ENCODE measurements at regions not wholly inside any gene's neighbourhood (a gene's known extent, or its start where the extent isn't known, plus 50 kb on each side); places are given as distances from the start of the nearest gene placed in this dataset.

DNA sequence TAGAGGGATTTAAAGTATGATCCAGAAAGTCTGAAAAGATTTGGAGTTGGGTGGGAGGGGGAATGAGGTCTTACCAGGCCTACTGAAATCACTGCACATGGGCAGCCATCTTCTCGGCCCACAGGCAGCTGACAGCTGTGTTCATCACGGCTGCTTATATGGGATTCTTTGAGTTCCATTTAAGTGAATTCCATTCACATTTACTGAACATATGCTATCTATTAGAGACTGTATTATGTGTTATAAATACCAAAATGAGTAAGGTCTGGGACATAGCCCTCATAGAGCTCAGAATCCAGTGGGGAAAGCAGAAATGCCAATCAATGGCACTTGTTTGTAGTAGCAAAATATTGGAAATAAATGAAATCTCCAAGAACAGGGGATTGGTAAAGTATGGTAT is 91.1 kb downstream of the TRIM42 start:
- Histone ChIP-seq H3K4me1 (ENCODE audit: control insufficient read depth, insufficient read depth, low read length) (no peaks in the 10 kb centered on the region), H3K27ac (ENCODE audit: extremely low read depth, low read depth, low read length) (no peak overlapping the region), H3K36me3 (ENCODE audit: control insufficient read depth in 2 of 2, insufficient read depth in 1 of 2, low read length in 2 of 2) (no peaks in the 10 kb centered on the region), H3K4me3 (ENCODE audit: low read depth, low read length) (no peak overlapping the region), H3K9me3 (ENCODE audit: control insufficient read depth, insufficient read depth, low read depth, low read length) (no peaks in the 10 kb centered on the region)
- ChIA-PET CTCF (interaction anchor here (0.6 kb wide), 1 partner anchor 94 kb away, joined by 3 read pairs; no protein-coding TSS in a partner anchor), POLR2A (no interaction called here)
- TF ChIP-seq ZNF157 (tag by site-specific recombination; IDR thresholded peaks at IDR 0.05) (no peak), GLI2 (tag by site-specific recombination; IDR thresholded peaks at IDR 0.05; ENCODE audit: borderline replicate concordance, low read depth) (no peak), HOXA7 (CRISPR knock-in tag; IDR thresholded peaks at IDR 0.05; ENCODE audit: borderline replicate concordance) (no peak), HOXC10 (CRISPR knock-in tag; IDR thresholded peaks at IDR 0.05) (no peak), ZNF335 (tag by site-specific recombination; conservative IDR thresholded peaks at IDR 0.05) (no peak), REPIN1 (tag by site-specific recombination; IDR thresholded peaks at IDR 0.05; ENCODE audit: low read depth) (no peak), GLIS2 (tag by site-specific recombination; IDR thresholded peaks at IDR 0.05) (no peak), BCL11A (tag by site-specific recombination; IDR thresholded peaks at IDR 0.05; ENCODE audit: low read depth) (no peak), ZNF169 (tag by site-specific recombination; IDR thresholded peaks at IDR 0.05) (no peak), ZNF629 (tag by site-specific recombination; IDR thresholded peaks at IDR 0.05) (no peak), ZSCAN23 (tag by site-specific recombination; IDR thresholded peaks at IDR 0.05) (no peak), ZBTB17 (tag by site-specific recombination; IDR thresholded peaks at IDR 0.05) (no peak), SCRT2 (tag by site-specific recombination; IDR thresholded peaks at IDR 0.05) (no peak), ZNF23 (tag by site-specific recombination; IDR thresholded peaks at IDR 0.05; ENCODE audit: borderline replicate concordance) (no peak), ZNF16 (tag by site-specific recombination; IDR thresholded peaks at IDR 0.05; ENCODE audit: low read depth) (no peak), TCF7L2 (IDR thresholded peaks at IDR 0.05; ENCODE audit: borderline replicate concordance, low read depth, low read length) (no peak), ZNF311 (tag by site-specific recombination; IDR thresholded peaks at IDR 0.05; ENCODE audit: borderline replicate concordance) (no peak)
- TF ChIP-seq, protein P1, sequence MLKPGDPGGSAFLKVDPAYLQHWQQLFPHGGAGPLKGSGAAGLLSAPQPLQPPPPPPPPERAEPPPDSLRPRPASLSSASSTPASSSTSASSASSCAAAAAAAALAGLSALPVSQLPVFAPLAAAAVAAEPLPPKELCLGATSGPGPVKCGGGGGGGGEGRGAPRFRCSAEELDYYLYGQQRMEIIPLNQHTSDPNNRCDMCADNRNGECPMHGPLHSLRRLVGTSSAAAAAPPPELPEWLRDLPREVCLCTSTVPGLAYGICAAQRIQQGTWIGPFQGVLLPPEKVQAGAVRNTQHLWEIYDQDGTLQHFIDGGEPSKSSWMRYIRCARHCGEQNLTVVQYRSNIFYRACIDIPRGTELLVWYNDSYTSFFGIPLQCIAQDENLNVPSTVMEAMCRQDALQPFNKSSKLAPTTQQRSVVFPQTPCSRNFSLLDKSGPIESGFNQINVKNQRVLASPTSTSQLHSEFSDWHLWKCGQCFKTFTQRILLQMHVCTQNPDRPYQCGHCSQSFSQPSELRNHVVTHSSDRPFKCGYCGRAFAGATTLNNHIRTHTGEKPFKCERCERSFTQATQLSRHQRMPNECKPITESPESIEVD (tag by site-specific recombination; IDR thresholded peaks at IDR 0.05): no peak
- TF ChIP-seq, protein P2, sequence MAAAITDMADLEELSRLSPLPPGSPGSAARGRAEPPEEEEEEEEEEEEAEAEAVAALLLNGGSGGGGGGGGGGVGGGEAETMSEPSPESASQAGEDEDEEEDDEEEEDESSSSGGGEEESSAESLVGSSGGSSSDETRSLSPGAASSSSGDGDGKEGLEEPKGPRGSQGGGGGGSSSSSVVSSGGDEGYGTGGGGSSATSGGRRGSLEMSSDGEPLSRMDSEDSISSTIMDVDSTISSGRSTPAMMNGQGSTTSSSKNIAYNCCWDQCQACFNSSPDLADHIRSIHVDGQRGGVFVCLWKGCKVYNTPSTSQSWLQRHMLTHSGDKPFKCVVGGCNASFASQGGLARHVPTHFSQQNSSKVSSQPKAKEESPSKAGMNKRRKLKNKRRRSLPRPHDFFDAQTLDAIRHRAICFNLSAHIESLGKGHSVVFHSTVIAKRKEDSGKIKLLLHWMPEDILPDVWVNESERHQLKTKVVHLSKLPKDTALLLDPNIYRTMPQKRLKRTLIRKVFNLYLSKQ (tag by site-specific recombination; IDR thresholded peaks at IDR 0.05; ENCODE audit: borderline replicate concordance): no peak
- TF ChIP-seq, protein P3, sequence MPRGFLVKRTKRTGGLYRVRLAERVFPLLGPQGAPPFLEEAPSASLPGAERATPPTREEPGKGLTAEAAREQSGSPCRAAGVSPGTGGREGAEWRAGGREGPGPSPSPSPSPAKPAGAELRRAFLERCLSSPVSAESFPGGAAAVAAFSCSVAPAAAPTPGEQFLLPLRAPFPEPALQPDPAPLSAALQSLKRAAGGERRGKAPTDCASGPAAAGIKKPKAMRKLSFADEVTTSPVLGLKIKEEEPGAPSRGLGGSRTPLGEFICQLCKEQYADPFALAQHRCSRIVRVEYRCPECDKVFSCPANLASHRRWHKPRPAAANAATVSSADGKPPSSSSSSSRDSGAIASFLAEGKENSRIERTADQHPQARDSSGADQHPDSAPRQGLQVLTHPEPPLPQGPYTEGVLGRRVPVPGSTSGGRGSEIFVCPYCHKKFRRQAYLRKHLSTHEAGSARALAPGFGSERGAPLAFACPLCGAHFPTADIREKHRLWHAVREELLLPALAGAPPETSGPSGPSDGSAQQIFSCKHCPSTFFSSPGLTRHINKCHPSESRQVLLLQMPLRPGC (tag by site-specific recombination; IDR thresholded peaks at IDR 0.05): no peak

DNA sequence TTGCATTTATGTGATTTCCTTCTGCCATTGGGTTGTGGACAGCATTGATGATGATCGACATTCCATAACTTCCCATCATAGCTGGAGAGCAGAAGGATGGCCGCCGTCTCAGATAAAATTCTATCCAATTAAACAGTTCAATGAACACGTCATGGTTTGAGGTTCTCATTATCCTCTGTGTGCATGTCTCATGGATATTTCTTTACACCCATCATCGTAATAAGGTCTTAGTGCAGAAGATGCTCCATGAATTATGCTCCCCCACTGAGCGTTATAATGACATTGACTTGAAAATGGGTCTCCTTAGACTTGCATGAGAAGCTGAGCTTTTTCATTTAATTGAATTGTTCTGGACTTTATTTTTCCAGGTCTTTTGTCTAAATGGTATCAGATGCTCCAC is 92.1 kb downstream of the TRIM42 start:
- Histone ChIP-seq H3K27ac (ENCODE audit: extremely low read depth, low read depth, low read length) (no peak overlapping the region), H3K36me3 (ENCODE audit: control insufficient read depth in 2 of 2, insufficient read depth in 1 of 2, low read length in 2 of 2) (no peaks in the 10 kb centered on the region), H3K4me1 (ENCODE audit: control insufficient read depth, insufficient read depth, low read length) (no peaks in the 10 kb centered on the region), H3K9me3 (ENCODE audit: control insufficient read depth, insufficient read depth, low read depth, low read length) (no peaks in the 10 kb centered on the region), H3K4me3 (ENCODE audit: low read depth, low read length) (no peak overlapping the region)
- POLR2A ChIA-PET: no interaction called here
- TF ChIP-seq KLF8 (tag by site-specific recombination; IDR thresholded peaks at IDR 0.05) (no peak), GLI4 (tag by site-specific recombination; IDR thresholded peaks at IDR 0.05) (no peak), ZNF19 (tag by site-specific recombination; IDR thresholded peaks at IDR 0.05; ENCODE audit: low read depth) (no peak), ZNF140 (tag by site-specific recombination; IDR thresholded peaks at IDR 0.05) (no peak), ZNF2 (tag by site-specific recombination; IDR thresholded peaks at IDR 0.05) (no peak), OVOL3 (tag by site-specific recombination; IDR thresholded peaks at IDR 0.05) (no peak)
- TF ChIP-seq, protein P4, sequence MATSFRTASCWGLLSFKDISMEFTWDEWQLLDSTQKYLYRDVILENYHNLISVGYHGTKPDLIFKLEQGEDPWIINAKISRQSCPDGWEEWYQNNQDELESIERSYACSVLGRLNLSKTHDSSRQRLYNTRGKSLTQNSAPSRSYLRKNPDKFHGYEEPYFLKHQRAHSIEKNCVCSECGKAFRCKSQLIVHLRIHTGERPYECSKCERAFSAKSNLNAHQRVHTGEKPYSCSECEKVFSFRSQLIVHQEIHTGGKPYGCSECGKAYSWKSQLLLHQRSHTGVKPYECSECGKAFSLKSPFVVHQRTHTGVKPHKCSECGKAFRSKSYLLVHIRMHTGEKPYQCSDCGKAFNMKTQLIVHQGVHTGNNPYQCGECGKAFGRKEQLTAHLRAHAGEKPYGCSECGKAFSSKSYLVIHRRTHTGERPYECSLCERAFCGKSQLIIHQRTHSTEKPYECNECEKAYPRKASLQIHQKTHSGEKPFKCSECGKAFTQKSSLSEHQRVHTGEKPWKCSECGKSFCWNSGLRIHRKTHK (tag by site-specific recombination; IDR thresholded peaks at IDR 0.05): no peak
- TF ChIP-seq, protein P5, sequence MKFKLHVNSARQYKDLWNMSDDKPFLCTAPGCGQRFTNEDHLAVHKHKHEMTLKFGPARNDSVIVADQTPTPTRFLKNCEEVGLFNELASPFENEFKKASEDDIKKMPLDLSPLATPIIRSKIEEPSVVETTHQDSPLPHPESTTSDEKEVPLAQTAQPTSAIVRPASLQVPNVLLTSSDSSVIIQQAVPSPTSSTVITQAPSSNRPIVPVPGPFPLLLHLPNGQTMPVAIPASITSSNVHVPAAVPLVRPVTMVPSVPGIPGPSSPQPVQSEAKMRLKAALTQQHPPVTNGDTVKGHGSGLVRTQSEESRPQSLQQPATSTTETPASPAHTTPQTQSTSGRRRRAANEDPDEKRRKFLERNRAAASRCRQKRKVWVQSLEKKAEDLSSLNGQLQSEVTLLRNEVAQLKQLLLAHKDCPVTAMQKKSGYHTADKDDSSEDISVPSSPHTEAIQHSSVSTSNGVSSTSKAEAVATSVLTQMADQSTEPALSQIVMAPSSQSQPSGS (tag by site-specific recombination; IDR thresholded peaks at IDR 0.05; ENCODE audit: low read depth): no peak
- CTCF ChIA-PET: no interaction called here

All from HEK293 (cell line).